ENCODE measurements at regions not wholly inside any gene's neighbourhood (a gene's known extent, or its start where the extent isn't known, plus 50 kb on each side); places are given as distances from the start of the nearest gene placed in this dataset.

DNA sequence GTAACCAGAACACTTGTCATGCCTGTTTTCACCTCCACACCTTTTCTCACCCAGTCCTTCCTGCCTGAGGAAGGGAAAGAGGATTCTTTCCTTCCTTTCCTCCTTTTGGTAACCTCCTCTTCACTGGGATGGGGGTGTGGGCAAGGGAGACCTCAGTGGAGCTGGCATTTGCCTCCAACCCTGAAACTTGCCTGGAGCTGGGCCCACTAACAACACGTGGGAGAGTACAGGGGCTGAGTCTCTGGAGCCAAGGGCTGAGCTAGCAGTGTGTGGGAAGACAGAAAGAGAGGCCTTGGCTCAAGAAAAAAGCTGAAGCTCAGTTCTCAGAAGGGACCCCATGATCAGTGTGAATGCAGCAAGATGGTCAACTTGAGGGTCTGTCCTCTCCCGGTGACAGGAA is 86.6 kb upstream of the SLC6A11 start:
- Histone ChIP-seq H3K4me1 (ENCODE audit: control insufficient read depth in 1 of 2, insufficient read depth in 2 of 2, low read length in 2 of 2) (no peaks in the 10 kb centered on the region), H3K79me2 (ENCODE audit: insufficient read depth, low read length) (no peaks in the 10 kb centered on the region), H2AFZ (ENCODE audit: low read depth, low read length, poor library complexity, severe bottlenecking) (no peak overlapping the region), H4K20me1 (ENCODE audit: insufficient read depth) (no peaks in the 10 kb centered on the region), H3K9me3 (ENCODE audit: control insufficient read depth in 1 of 2, insufficient read depth in 1 of 2, low read depth in 1 of 2, low read length in 2 of 2) (peaks cover 8% of the 10 kb centered on the region in 2 experiments; a peak in 3 of 4 replicates), H3K27ac (ENCODE audit: low read depth, low read length) (no peak overlapping the region), H3K9ac (ENCODE audit: low read length) (no peak overlapping the region), H3K36me3 (ENCODE audit: control insufficient read depth in 1 of 2, insufficient read depth in 2 of 2, low read length in 2 of 2) (no peaks in the 10 kb centered on the region), H3K9me2 (ENCODE audit: insufficient read depth) (no peaks in the 10 kb centered on the region), H3K27me3 (ENCODE audit: insufficient read depth, low read length) (no peaks in the 10 kb centered on the region; the same call in 1 of the 2 replicates), H3K4me3 (replicated peaks in 1 of 2; ENCODE audit: low read depth in 1 of 2, low read length in 2 of 2) (no peak overlapping the region), H3K4me2 (ENCODE audit: low read length) (no peak overlapping the region)
- CTCF ChIA-PET: interaction anchor here (1.4 kb wide), 1 partner anchor 9 kb away, joined by 3 read pairs; no protein-coding TSS in a partner anchor
- ATAC-seq (no peak), DNase-seq (ENCODE audit: low read depth, low spot score) (no peak)
- intact Hi-C loops (cut with micrococcal nuclease): no loop called here
- RAD21 ChIA-PET (ENCODE audit: low non-redundant PET in 1 of 2, low total read pairs in 2 of 2, uncharacterized antibody in 2 of 2, unreplicated experiment in 2 of 2): no interaction called here
- BruUV-seq (replicated peaks): no TSS peak
- TF ChIP-seq ZFX (IDR thresholded peaks at IDR 0.05): no peak
- no peak for TF ChIP-seq CEBPB (IDR thresholded peaks at IDR 0.05; ENCODE audit: low read depth)
- TF ChIP-seq EGR1 (IDR thresholded peaks at IDR 0.05; ENCODE audit: low read depth): no peak
- TF ChIP-seq SP1 (IDR thresholded peaks at IDR 0.05; ENCODE audit: low read depth): no peak
- TF ChIP-seq CTCF (IDR thresholded peaks at IDR 0.05 in 2 of 3, conservative IDR thresholded peaks at IDR 0.05 in 1 of 3; ENCODE audit: borderline replicate concordance in 1 of 3, insufficient read depth in 1 of 3, low read depth in 2 of 3, low read length in 2 of 3): no peak
- TF ChIP-seq ZNF274 (IDR thresholded peaks at IDR 0.05; ENCODE audit: low read depth, low read length): no peak
- no peak for TF ChIP-seq ELF1 (IDR thresholded peaks at IDR 0.05; ENCODE audit: borderline replicate concordance, low read depth)
- TF ChIP-seq, protein P1, sequence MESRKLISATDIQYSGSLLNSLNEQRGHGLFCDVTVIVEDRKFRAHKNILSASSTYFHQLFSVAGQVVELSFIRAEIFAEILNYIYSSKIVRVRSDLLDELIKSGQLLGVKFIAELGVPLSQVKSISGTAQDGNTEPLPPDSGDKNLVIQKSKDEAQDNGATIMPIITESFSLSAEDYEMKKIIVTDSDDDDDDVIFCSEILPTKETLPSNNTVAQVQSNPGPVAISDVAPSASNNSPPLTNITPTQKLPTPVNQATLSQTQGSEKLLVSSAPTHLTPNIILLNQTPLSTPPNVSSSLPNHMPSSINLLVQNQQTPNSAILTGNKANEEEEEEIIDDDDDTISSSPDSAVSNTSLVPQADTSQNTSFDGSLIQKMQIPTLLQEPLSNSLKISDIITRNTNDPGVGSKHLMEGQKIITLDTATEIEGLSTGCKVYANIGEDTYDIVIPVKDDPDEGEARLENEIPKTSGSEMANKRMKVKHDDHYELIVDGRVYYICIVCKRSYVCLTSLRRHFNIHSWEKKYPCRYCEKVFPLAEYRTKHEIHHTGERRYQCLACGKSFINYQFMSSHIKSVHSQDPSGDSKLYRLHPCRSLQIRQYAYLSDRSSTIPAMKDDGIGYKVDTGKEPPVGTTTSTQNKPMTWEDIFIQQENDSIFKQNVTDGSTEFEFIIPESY (IDR thresholded peaks at IDR 0.05; ENCODE audit: extremely low read depth, insufficient replicate concordance, low read length): no peak
- no peak for TF ChIP-seq FOSL1 (IDR thresholded peaks at IDR 0.05; ENCODE audit: low read depth)
- no peak for TF ChIP-seq JUND (IDR thresholded peaks at IDR 0.05)
- POLR2A ChIA-PET: no interaction called here

Data from HCT116 (cell line).